ENCODE measurements at regions not wholly inside any gene's neighbourhood (a gene's known extent, or its start where the extent isn't known, plus 50 kb on each side); places are given as distances from the start of the nearest gene placed in this dataset.

DNA sequence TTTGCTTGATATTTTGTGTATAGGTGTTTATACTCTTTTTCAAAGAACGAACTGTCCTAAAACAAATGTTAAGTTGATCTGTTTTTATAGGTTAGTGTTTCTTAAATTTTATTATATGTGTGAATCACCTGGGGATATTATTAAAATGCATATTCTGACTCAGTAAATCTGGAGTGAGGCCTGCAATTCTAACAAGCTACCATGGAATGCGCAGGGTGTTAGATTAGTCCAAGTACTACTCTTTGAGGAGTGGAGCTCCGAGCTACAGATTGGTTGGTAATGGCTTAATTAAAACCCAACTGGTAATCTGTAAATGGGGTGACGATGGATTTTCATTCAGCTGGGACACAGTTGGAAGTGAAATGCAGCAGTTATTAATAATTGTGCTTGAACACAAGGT, 214.1 kb upstream of the UFM1 start:
- Histone ChIP-seq H3K27me3 (ENCODE audit: control insufficient read depth, insufficient read depth, low read length) (no peaks in the 10 kb centered on the region), H3K36me3 (ENCODE audit: control insufficient read depth, insufficient read depth, low read length) (no peaks in the 10 kb centered on the region), H3K4me3 (ENCODE audit: low read depth, low read length) (no peak overlapping the region)
- ChIA-PET CTCF (interaction anchor here (1.3 to 1.4 kb wide), 2 partner anchors 25 to 102 kb away, joined by 3 to 4 read pairs; no protein-coding TSS in a partner anchor), POLR2A (no interaction called here)
- TF ChIP-seq, protein P1, sequence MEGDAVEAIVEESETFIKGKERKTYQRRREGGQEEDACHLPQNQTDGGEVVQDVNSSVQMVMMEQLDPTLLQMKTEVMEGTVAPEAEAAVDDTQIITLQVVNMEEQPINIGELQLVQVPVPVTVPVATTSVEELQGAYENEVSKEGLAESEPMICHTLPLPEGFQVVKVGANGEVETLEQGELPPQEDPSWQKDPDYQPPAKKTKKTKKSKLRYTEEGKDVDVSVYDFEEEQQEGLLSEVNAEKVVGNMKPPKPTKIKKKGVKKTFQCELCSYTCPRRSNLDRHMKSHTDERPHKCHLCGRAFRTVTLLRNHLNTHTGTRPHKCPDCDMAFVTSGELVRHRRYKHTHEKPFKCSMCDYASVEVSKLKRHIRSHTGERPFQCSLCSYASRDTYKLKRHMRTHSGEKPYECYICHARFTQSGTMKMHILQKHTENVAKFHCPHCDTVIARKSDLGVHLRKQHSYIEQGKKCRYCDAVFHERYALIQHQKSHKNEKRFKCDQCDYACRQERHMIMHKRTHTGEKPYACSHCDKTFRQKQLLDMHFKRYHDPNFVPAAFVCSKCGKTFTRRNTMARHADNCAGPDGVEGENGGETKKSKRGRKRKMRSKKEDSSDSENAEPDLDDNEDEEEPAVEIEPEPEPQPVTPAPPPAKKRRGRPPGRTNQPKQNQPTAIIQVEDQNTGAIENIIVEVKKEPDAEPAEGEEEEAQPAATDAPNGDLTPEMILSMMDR (IDR thresholded peaks at IDR 0.05; ENCODE audit: insufficient read depth, low read depth, low read length), result no peak
- no peak for DNase-seq (ENCODE audit: low read depth)

DNA sequence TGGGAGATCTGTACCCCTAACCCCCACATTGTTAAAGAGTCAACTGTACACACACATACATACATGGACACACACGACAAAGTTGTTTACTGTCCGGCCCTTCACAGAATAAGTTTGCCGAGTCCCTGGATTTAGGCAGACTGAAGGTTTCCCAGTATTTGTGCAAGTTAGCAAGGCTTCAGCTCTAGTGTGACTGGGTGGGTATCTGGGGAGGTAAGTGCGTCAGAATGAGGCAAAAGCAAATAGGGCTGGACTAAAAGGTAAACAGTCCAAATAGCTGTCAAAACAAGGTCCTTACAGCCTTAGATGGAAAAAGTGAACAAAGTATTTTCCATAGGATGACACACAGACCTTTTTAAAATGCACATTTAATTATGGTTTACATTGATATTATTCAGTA, 228.4 kb upstream of the UFM1 start:
- Histone ChIP-seq H3K36me3 (ENCODE audit: control insufficient read depth, insufficient read depth, low read length) (no peaks in the 10 kb centered on the region), H3K4me3 (ENCODE audit: low read depth, low read length) (no peak overlapping the region), H3K27me3 (ENCODE audit: control insufficient read depth, insufficient read depth, low read length) (no peaks in the 10 kb centered on the region)
- TF ChIP-seq, protein P1 (IDR thresholded peaks at IDR 0.05; ENCODE audit: insufficient read depth, low read depth, low read length), result no peak
- ChIA-PET POLR2A (no interaction called here), CTCF (no interaction called here)
- no peak for DNase-seq (ENCODE audit: low read depth)

DNA sequence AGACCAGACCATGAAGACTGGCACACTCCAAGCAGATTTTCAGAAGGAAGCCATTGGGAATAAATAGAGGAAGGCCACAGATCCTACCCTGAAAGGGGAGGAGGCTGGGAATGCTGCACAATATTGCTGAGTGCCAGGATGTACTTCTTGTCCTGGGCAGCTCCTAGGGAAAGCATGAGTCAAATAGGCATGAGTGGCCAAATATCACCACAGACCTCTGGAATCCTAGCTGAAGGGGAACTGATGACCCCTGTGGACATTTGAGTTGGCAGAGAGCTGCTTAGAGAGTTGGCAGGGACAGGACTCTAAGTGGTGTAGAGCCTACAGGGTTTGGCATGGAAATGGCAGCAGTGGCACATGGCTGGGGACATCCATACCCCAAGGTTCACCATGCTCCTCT, 234.3 kb upstream of the TRPC4 start:
- DNase-seq (ENCODE audit: low read depth), result no peak
- CTCF ChIA-PET, result no interaction called here
- TF ChIP-seq, protein P1 (IDR thresholded peaks at IDR 0.05; ENCODE audit: insufficient read depth, low read depth, low read length), result no peak
- H3K36me3 ChIP-seq (ENCODE audit: control insufficient read depth, insufficient read depth, low read length), result no peaks in the 10 kb centered on the region
- H3K4me3 ChIP-seq (ENCODE audit: low read depth, low read length), result no peak overlapping the region
- no peaks in the 10 kb centered on the region for H3K27me3 ChIP-seq (ENCODE audit: control insufficient read depth, insufficient read depth, low read length)
- POLR2A ChIA-PET, result no interaction called here

DNA sequence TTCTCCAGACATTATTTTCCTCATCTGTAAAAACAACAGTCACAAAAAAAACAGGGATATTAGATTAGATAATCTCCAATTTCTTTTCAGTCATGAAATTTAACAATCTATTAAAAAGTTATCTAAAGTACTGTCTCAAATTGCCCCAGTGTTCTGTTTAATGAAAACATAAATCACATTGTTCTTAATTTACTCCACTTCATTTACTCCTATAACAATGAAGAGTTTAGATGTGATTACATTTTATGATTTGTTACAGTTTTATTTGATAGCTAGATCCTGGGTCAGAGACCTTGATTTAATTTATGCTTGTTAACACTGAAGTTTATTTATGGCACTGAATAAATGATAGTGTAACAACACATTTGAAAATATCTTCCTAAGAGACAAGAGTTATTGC, 230.2 kb upstream of the TRPC4 start:
- no peak for DNase-seq (ENCODE audit: low read depth)
- TF ChIP-seq, protein P1 (IDR thresholded peaks at IDR 0.05; ENCODE audit: insufficient read depth, low read depth, low read length), result no peak
- Histone ChIP-seq H3K4me3 (ENCODE audit: low read depth, low read length) (no peak overlapping the region), H3K36me3 (ENCODE audit: control insufficient read depth, insufficient read depth, low read length) (no peaks in the 10 kb centered on the region), H3K27me3 (ENCODE audit: control insufficient read depth, insufficient read depth, low read length) (no peaks in the 10 kb centered on the region)
- ChIA-PET CTCF (no interaction called here), POLR2A (no interaction called here)

DNA sequence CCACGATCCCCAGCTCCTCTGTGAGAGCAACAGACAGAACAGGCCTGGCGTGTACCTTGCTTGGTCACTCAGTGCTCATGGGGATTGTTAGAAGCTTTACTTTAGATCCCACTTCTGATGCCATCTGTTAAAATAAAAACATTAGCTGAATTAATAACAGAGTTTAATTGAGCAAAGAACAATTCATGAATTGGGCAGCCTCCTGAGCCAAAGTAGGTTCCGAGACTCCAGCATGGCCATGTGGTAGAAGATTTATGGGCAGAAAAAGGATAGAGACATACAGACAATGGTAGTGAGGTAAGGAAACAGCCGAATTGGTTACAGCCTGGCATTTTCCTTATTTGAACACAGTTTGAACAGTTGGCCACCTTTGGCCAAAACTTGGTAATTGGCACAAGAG, 223.9 kb upstream of the TRPC4 start:
- no peak overlapping the region for H3K4me3 ChIP-seq (ENCODE audit: low read depth, low read length)
- H3K27me3 ChIP-seq (ENCODE audit: control insufficient read depth, insufficient read depth, low read length), result no peaks in the 10 kb centered on the region
- H3K36me3 ChIP-seq (ENCODE audit: control insufficient read depth, insufficient read depth, low read length), result no peaks in the 10 kb centered on the region
- POLR2A ChIA-PET, result no interaction called here
- no peak for DNase-seq (ENCODE audit: low read depth)
- CTCF ChIA-PET, result interaction anchor here (1.6 kb wide), 1 partner anchor 12 kb away, joined by 4 read pairs; no protein-coding TSS in a partner anchor
- TF ChIP-seq, protein P1 (IDR thresholded peaks at IDR 0.05; ENCODE audit: insufficient read depth, low read depth, low read length), result no peak

Measured in BJ (cell line).